Body of pancreas (tissue), 4 donors: ENCODE measurements at regions not wholly inside any gene's neighbourhood (a gene's known extent, or its start where the extent isn't known, plus 50 kb on each side); places are given as distances from the start of the nearest gene placed in this dataset.

Experiments
- CTCF ChIP-seq, 7 experiments: fragments of 450-650 bp in 4 of 7; fragments of 200-600 bp in 3 of 7; sonication (generic) in 3 of 7; IDR thresholded peaks; one replicate each; pipeline ENCODE4 v1.5.1; 2016 to 2019; ENCODE audit warnings: antibody characterized with exemption in 7 of 7
- POLR2A ChIP-seq, 3 donors: fragments of 450-650 bp; IDR thresholded peaks; one replicate each; pipeline ENCODE4 v1.6.1; 2016; ENCODE audit warnings: antibody characterized with exemption in 3 of 3, mild to moderate bottlenecking in 2 of 3

GRCh38 chr10:33826186-33826585 lies 491.7 kb upstream of the NRP1 start:
- TF ChIP-seq CTCF (IDR thresholded peaks at IDR 0.05) (no peak), POLR2A (IDR thresholded peaks at IDR 0.05) (no peak)
